H1 (cell line): ENCODE measurements at regions not wholly inside any gene's neighbourhood (a gene's known extent, or its start where the extent isn't known, plus 50 kb on each side); places are given as distances from the start of the nearest gene placed in this dataset.

Experiments
- CTCF ChIA-PET: fragments of 300-600 bp; sonication (Branson Sonifier 250); formaldehyde crosslinking; loops from one replicate; lab custom pipeline; 2021; ENCODE audit not compliant: partially characterized antibody; lab: Charles Lee
- POLR2A ChIA-PET: fragments of 300-600 bp; sonication (Branson Sonifier 250); formaldehyde crosslinking; loops from one replicate; lab custom pipeline; 2021; ENCODE audit warnings: inconsistent platforms; ENCODE audit not compliant: partially characterized antibody; lab: Charles Lee
- DNase-seq, 2 experiments: peaks; one replicate each; pipeline versions ENCODE4 v3.0.0 to v3.0.0-alpha.2; 2010 to 2022; ENCODE audit warnings: low spot score in 2 of 2, low read depth in 1 of 2, mixed read lengths in 1 of 2
- FAIRE-seq: peaks from 2 replicates; lab custom pipeline; 2011; peaks lifted over from hg19 to GRCh38; lab: Jason Lieb, UNC
- H2AFZ ChIP-seq: 2 replicates; pipeline ENCODE4 v1.8.1; 2012; ENCODE audit warnings: low read length, inconsistent platforms
- H2AK5ac ChIP-seq: 2 replicates; pipeline ENCODE4 v1.6.1; 2013; ENCODE audit warnings: low read depth, low read length
- H2BK120ac ChIP-seq: replicated peaks from 2 replicates; pipeline ENCODE3; 2013; ENCODE audit warnings: low read depth, low read length, inconsistent platforms
- H2BK12ac ChIP-seq: 2 replicates; pipeline ENCODE4 v1.6.1; 2013; ENCODE audit warnings: low read depth, low read length
- H2BK15ac ChIP-seq: 2 replicates; pipeline ENCODE4 v1.6.1; 2013; ENCODE audit warnings: low read length
- H2BK20ac ChIP-seq: 2 replicates; pipeline ENCODE4 v1.6.1; 2013; ENCODE audit warnings: low read length
- H2BK5ac ChIP-seq: 2 replicates; pipeline ENCODE4 v1.6.1; 2013; ENCODE audit warnings: low read depth, low read length
- H3K14ac ChIP-seq: 2 replicates; pipeline ENCODE4 v1.6.1; 2013; ENCODE audit warnings: inconsistent platforms; ENCODE audit not compliant: insufficient read length
- H3K18ac ChIP-seq: 2 replicates; pipeline ENCODE4 v1.6.1; 2013; ENCODE audit warnings: low read length; ENCODE audit errors: extremely low read depth
- H3K23ac ChIP-seq: 2 replicates; pipeline ENCODE4 v1.6.1; 2013; ENCODE audit warnings: inconsistent platforms; ENCODE audit not compliant: insufficient read length
- H3K23me2 ChIP-seq: 2 replicates; pipeline ENCODE4 v1.6.1; 2013; ENCODE audit warnings: low read depth, low read length
- H3K27ac ChIP-seq: 2 replicates; pipeline ENCODE4 v1.6.1; 2011; ENCODE audit warnings: low read depth, low read length, inconsistent platforms
- H3K27me3 ChIP-seq, 4 experiments: replicated peaks in 1 of 4; 1 replicate in 1 of 4; 2 replicates in 3 of 4; pipeline versions ENCODE4 v1.6.1 to v1.8.1; 2011 to 2013; ENCODE audit warnings: low read length in 3 of 4, mild to moderate bottlenecking in 3 of 4, inconsistent platforms in 2 of 4, mixed read lengths in 2 of 4, moderate library complexity in 1 of 4; ENCODE audit not compliant: control insufficient read depth in 3 of 4, insufficient read depth in 3 of 4; ENCODE audit errors: extremely low read depth in 1 of 4
- H3K36me3 ChIP-seq, 4 experiments: 2 replicates each; pipeline versions ENCODE4 v1.6.1 to v1.8.1; 2011 to 2013; ENCODE audit warnings: mild to moderate bottlenecking in 4 of 4, low read length in 3 of 4, moderate library complexity in 2 of 4, control low read depth in 1 of 4, inconsistent platforms in 1 of 4; ENCODE audit not compliant: insufficient read depth in 4 of 4, control insufficient read depth in 2 of 4
- H3K4ac ChIP-seq: replicated peaks from 2 replicates; pipeline ENCODE3; 2013; ENCODE audit warnings: low read length, low read depth, mixed read lengths, inconsistent platforms; ENCODE audit not compliant: insufficient read length
- H3K4me1 ChIP-seq, 4 experiments: replicated peaks in 1 of 4; 1 replicate in 1 of 4; 2 replicates in 3 of 4; pipeline versions ENCODE4 v1.6.1 to v1.8.1; 2011 to 2013; ENCODE audit warnings: low read length in 3 of 4, inconsistent platforms in 2 of 4, mixed read lengths in 1 of 4; ENCODE audit not compliant: insufficient read depth in 4 of 4, control insufficient read depth in 3 of 4
- H3K4me2 ChIP-seq, 2 experiments: 2 replicates each; pipeline versions ENCODE4 v1.6.1 to v1.8.1; 2011 to 2013; ENCODE audit warnings: low read depth in 2 of 2, low read length in 2 of 2, control low read depth in 1 of 2, inconsistent platforms in 1 of 2, mild to moderate bottlenecking in 1 of 2; ENCODE audit not compliant: insufficient read depth in 1 of 2
- H3K4me3 ChIP-seq, 4 experiments: fragments of 200-600, 300-600 bp in 1 of 4; sonication (generic), shearing (Covaris generic), sonication (Bioruptor Twin) in 1 of 4; 2 replicates each; pipeline versions ENCODE4 v1.5.1 to v1.8.1; 2011 to 2016; ENCODE audit warnings: low read length in 4 of 4, low read depth in 3 of 4, control low read depth in 2 of 4, inconsistent platforms in 2 of 4, mild to moderate bottlenecking in 2 of 4, mixed read lengths in 1 of 4, moderate library complexity in 1 of 4; ENCODE audit not compliant: insufficient read depth in 2 of 4; ENCODE audit errors: extremely low read depth in 1 of 4
- H3K56ac ChIP-seq: replicated peaks from 2 replicates; pipeline ENCODE3; 2013; ENCODE audit warnings: low read depth, mild to moderate bottlenecking, mixed read lengths, low read length, inconsistent platforms; ENCODE audit not compliant: insufficient read length
- H3K79me1 ChIP-seq: 2 replicates; pipeline ENCODE4 v1.6.1; 2013; ENCODE audit warnings: low read depth, low read length, control low read depth
- H3K79me2 ChIP-seq, 2 experiments: 2 replicates each; pipeline versions ENCODE4 v1.6.1 to v1.8.1; 2012 to 2013; ENCODE audit warnings: low read length in 2 of 2, mild to moderate bottlenecking in 2 of 2, inconsistent platforms in 1 of 2; ENCODE audit not compliant: insufficient read depth in 2 of 2, control insufficient read depth in 1 of 2
- H3K9ac ChIP-seq, 4 experiments: replicated peaks in 1 of 4; 1 replicate in 1 of 4; 2 replicates in 3 of 4; pipeline versions ENCODE4 v1.6.1 to v1.8.1; 2011 to 2013; ENCODE audit warnings: low read depth in 3 of 4, low read length in 3 of 4, control low read depth in 2 of 4, mild to moderate bottlenecking in 2 of 4, moderate library complexity in 2 of 4, inconsistent platforms in 1 of 4; ENCODE audit errors: extremely low read depth in 1 of 4
- H3K9me3 ChIP-seq, 2 experiments: 2 replicates each; pipeline versions ENCODE4 v1.6.1 to v1.8.1; 2012 to 2013; ENCODE audit warnings: mild to moderate bottlenecking in 2 of 2, moderate library complexity in 2 of 2, control low read depth in 1 of 2, inconsistent platforms in 1 of 2, low read depth in 1 of 2, low read length in 1 of 2, mixed read lengths in 1 of 2; ENCODE audit not compliant: insufficient read depth in 2 of 2
- H4K20me1 ChIP-seq, 2 experiments: replicated peaks in 1 of 2; 2 replicates each; pipeline versions ENCODE3 to v1.8.1; 2011 to 2013; ENCODE audit warnings: inconsistent platforms in 2 of 2, low read length in 2 of 2, mild to moderate bottlenecking in 1 of 2; ENCODE audit not compliant: insufficient read depth in 2 of 2, control insufficient read depth in 1 of 2
- H4K5ac ChIP-seq: 2 replicates; pipeline ENCODE4 v1.6.1; 2013; ENCODE audit warnings: low read length, low read depth, mixed read lengths, inconsistent platforms; ENCODE audit not compliant: insufficient read length
- H4K8ac ChIP-seq: 2 replicates; pipeline ENCODE4 v1.8.0; 2013; ENCODE audit warnings: mild to moderate bottlenecking, moderate library complexity, low read length, inconsistent platforms; ENCODE audit not compliant: insufficient read depth; ENCODE audit errors: extremely low read depth
- H4K91ac ChIP-seq: replicated peaks from 2 replicates; pipeline ENCODE3; 2013; ENCODE audit warnings: low read length, mixed read lengths, inconsistent platforms; ENCODE audit not compliant: insufficient read length
- BCL11A ChIP-seq, 2 experiments: IDR thresholded peaks; one replicate each; pipeline ENCODE4 v1.6.1; 2011; ENCODE audit warnings: low read depth in 2 of 2, low read length in 2 of 2, mild to moderate bottlenecking in 2 of 2
- EP300 ChIP-seq, 2 experiments: IDR thresholded peaks; 1 replicate in 1 of 2; 2 replicates in 1 of 2; pipeline ENCODE4 v1.6.1; 2011 to 2012; ENCODE audit warnings: low read depth in 2 of 2, low read length in 2 of 2, mild to moderate bottlenecking in 2 of 2, borderline replicate concordance in 1 of 2, inconsistent platforms in 1 of 2, moderate library complexity in 1 of 2
- JUND ChIP-seq: IDR thresholded peaks from 2 replicates; pipeline ENCODE4 v1.6.1; 2011; ENCODE audit warnings: mild to moderate bottlenecking, improper control_type of control experiment, low read length
- KDM1A ChIP-seq: fragments of 200-600, 300-600 bp; sonication (generic); IDR thresholded peaks from 2 replicates; pipeline ENCODE4 v1.7.1; 2016; ENCODE audit warnings: mild to moderate bottlenecking, low read length, borderline replicate concordance
- SP1 ChIP-seq: IDR thresholded peaks from 2 replicates; pipeline ENCODE4 v1.6.1; 2011; ENCODE audit warnings: low read depth, low read length
- SP4 ChIP-seq: IDR thresholded peaks from 2 replicates; pipeline ENCODE4 v1.6.1; 2012; ENCODE audit warnings: low read length, inconsistent platforms
- TAF1 ChIP-seq: IDR thresholded peaks from 2 replicates; pipeline ENCODE4 v1.6.1; 2011; ENCODE audit warnings: mild to moderate bottlenecking, low read depth, low read length
- ZNF274 ChIP-seq: IDR thresholded peaks from 2 replicates; pipeline ENCODE4 v1.7.0; 2012; ENCODE audit warnings: low read length, borderline replicate concordance; ENCODE audit errors: extremely low read depth
- WGBS, 2 experiments: shearing (Covaris generic) in 1 of 2; methylation state at CpG; one replicate each; pipeline versions ENCODE4 v1.1.6 to v1.1.7; 2013 to 2015; ENCODE audit warnings: low lambda C conversion rate in 2 of 2, mixed read lengths in 2 of 2, inconsistent platforms in 1 of 2, low coverage in 1 of 2, missing lambda C conversion rate in 1 of 2; ENCODE audit not compliant: insufficient replicate concordance in 2 of 2, insufficient coverage in 1 of 2, insufficient read length in 1 of 2; ENCODE audit errors: extremely low coverage in 1 of 2, missing lambda C conversion rate in 1 of 2; 5-methylcytosine and 5-hydroxymethylcytosine counted together

- no peak for TF ChIP-seq SP1
- no peak for TF ChIP-seq SP4
- TF ChIP-seq JUND = no peak
- no peak for TF ChIP-seq KDM1A
- TF ChIP-seq TAF1 = no peak
- TF ChIP-seq EP300 (IDR thresholded peaks at IDR 0.05; ENCODE audit: borderline replicate concordance in 1 of 2, low read depth in 2 of 2, low read length in 2 of 2) = no peak
- TF ChIP-seq ZNF274 = no peak
- no peak for TF ChIP-seq BCL11A (IDR thresholded peaks at IDR 0.05; ENCODE audit: low read depth in 2 of 2, low read length in 2 of 2)
- H2BK12ac ChIP-seq = no peak overlapping the region
- H3K23ac ChIP-seq = no peak overlapping the region
- no peak overlapping the region for H2BK5ac ChIP-seq
- no peak overlapping the region for H2BK120ac ChIP-seq
- no peaks in the 10 kb centered on the region; a peak in 2 of 7 replicates for H3K4me1 ChIP-seq
- H3K27me3 ChIP-seq = no peaks in the 10 kb centered on the region
- CTCF ChIA-PET = interaction anchor here (0.8 to 1.7 kb wide), 3 partner anchors 11 to 71 kb away, joined by 3 to 6 read pairs (median 4); no protein-coding TSS in a partner anchor
- no peaks in the 10 kb centered on the region for H3K79me2 ChIP-seq
- H2AFZ ChIP-seq = no peak overlapping the region
- H2BK15ac ChIP-seq = no peak overlapping the region
- H3K18ac ChIP-seq = no peak overlapping the region
- no peaks in the 10 kb centered on the region for H3K36me3 ChIP-seq
- DNase-seq (no peak), FAIRE-seq (no peak)
- no peak overlapping the region for H3K4me2 ChIP-seq
- no peak overlapping the region for H4K5ac ChIP-seq
- H4K91ac ChIP-seq = no peak overlapping the region
- no peak overlapping the region for H4K8ac ChIP-seq
- H3K4ac ChIP-seq = no peak overlapping the region
- 90% methylated on average over 8 of the region's 9 CpGs; no CpG with 5 or more reads in 1 of the 2 experiments for WGBS, 2 experiments
- peaks cover 0 to 1% of the 10 kb centered on the region in 2 experiments for H4K20me1 ChIP-seq
- no peaks in the 10 kb centered on the region for H3K9me3 ChIP-seq
- H3K56ac ChIP-seq = no peak overlapping the region
- no peak overlapping the region for H3K14ac ChIP-seq
- H2AK5ac ChIP-seq = no peak overlapping the region
- no peak overlapping the region for H3K4me3 ChIP-seq
- H3K27ac ChIP-seq = no peak overlapping the region
- H2BK20ac ChIP-seq = no peak overlapping the region
- POLR2A ChIA-PET = no interaction called here
- no peaks in the 10 kb centered on the region for H3K79me1 ChIP-seq
- no peak overlapping the region for H3K9ac ChIP-seq
- H3K23me2 ChIP-seq = no peaks in the 10 kb centered on the region
Measured at GRCh38 chr3:13264468-13264795, 155.7 kb downstream of the NUP210 start.
